ENCODE measurements at regions not wholly inside any gene's neighbourhood (a gene's known extent, or its start where the extent isn't known, plus 50 kb on each side); places are given as distances from the start of the nearest gene placed in this dataset.

DNA sequence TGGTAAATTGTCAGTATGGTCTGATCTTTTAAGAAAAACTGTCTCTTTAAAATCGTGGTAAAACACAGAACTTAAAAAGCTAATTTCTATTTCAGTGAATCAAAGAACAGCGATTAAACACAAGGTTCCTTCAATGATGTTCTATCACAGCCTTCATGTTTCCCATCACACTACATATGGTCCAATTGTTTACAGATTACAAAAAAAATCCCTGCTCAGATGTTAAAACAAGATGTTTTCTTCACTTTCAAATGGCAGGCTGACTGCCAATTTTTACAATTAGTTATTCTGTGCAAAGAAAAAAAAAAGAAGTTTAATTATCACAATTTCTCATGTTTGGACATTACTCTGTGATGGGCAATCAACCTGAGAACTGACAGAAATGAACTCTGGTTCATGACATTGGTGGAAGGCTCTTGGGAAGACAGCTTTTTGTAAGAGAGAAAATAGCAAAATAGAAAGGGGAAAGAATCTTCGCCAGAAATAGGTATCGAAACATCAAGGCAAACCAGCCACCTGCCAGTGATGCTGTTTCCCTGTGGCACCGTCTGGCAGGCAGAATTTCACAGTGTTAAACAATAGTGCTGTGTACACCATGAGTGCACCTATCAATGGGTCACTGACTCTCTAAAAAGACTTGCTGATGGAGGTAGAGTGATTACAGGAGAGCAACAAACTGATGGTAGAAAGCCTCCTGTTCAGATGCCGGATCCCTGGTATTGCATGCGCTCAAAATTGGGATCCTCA lies 1020.0 kb upstream of the ARRDC3 start:
- no peak for DNase-seq (ENCODE audit: low spot score)

DNA sequence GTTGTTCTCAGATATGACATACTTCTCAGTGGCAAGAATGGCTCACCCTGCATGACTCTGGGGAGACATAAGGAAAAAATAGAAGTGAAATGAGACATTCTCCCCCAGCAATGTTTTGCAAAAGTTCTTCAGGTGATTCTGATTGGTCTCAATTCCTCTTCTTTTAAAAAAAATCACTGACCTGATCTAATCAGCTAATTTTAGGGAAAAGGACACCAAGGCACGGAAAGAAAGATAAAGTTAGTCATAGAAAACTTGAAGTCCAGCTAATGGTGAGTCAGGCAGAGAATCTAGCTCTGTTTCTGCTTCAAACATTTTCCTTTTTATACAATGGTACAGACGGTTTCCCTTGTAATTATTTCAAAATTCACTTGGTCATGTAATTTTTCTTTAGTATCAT lies 1018.9 kb upstream of the ARRDC3 start:
- DNase-seq (ENCODE audit: low spot score): no peak

DNA sequence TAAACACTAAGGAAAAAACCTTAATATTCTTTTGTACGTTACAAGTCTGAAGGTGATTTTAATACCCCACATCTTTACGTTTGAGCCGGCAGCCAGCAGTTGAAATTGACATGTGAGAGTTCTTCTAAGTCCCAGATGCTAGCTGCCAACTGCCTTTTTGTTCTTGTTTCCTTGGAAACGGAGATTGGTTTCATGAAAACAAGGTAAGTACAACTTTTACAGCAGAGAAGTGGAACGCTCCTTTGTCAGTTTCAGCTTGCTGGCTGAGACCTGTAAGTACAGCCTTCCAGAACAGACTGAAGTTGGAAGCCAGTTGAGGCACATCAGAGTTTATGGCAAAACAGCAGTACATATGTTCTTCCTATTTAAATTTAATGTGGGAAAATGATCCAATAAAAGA lies 1018.4 kb upstream of the ARRDC3 start:
- no peak for DNase-seq (ENCODE audit: low spot score)

DNA sequence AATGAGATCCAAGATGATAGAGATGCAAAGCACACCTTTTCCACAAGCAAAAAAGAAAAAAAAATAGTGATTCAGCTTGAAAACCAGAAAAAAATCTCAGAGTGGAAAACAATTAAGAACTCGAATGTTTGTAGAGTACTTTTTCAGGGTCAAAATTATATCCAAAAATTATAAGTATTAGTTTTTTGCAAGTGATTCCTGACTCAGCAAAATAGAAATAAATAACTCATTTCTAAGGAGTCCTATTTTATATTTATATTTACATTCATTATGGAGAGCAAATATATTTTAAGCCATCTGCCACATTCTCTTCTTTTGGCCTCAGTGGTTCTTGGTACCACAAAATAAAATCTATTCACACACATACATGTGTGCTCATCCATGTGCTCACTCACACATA lies 1011.8 kb upstream of the ARRDC3 start:
- DNase-seq (ENCODE audit: low spot score): no peak

DNA sequence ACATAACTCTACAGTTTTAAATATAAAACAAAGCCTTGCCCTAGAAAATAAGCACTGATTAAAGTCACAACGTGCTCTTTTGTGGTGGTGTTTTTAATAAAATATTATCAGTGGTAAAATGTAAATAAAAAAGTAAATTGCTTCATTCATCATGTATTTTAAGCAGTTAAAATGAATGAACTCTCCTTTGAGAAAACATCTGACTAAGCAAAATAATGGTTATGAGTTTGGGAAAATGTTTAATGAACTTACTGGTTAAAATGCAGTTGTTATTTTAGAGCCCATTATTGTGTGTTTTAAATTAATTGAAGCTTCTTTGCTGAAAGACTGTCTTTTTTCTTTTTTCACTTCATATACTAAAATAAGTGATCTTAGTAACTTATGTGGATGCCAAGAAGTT lies 1007.5 kb upstream of the ARRDC3 start:
- no peak for DNase-seq (ENCODE audit: low spot score)

DNA sequence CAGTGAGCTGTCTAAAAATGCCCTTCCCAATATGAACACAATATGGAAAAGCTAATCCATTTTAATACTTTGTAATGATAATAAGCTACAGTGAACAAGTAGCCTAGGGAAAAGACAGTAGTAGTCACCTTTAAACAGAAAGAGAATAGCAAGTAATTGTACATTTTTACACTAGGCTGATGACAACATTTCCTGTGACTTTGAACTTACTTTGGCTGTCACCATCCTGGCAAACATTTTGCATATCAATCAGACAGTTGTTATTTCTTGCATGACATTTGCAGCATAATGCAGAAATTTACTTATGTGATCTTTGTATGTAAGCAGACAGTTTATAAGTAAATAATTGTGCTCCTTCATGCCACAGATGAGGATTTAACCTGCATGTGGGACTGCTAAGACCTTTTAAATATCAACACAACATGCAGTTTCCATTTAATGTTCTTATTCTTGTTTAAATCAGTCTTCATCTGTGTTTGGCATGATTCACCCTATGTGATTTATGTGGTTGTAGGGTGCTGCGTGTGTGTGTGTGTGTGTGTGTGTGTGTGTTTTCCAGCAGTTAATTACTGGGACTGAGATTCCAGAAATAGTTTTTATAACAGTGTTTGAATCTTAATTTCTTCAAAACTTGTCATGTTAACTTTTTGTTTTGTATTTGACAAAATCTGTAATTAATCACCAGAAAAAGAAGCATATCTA lies 997.1 kb upstream of the ARRDC3 start:
- DNase-seq (ENCODE audit: low spot score): no peak

DNA sequence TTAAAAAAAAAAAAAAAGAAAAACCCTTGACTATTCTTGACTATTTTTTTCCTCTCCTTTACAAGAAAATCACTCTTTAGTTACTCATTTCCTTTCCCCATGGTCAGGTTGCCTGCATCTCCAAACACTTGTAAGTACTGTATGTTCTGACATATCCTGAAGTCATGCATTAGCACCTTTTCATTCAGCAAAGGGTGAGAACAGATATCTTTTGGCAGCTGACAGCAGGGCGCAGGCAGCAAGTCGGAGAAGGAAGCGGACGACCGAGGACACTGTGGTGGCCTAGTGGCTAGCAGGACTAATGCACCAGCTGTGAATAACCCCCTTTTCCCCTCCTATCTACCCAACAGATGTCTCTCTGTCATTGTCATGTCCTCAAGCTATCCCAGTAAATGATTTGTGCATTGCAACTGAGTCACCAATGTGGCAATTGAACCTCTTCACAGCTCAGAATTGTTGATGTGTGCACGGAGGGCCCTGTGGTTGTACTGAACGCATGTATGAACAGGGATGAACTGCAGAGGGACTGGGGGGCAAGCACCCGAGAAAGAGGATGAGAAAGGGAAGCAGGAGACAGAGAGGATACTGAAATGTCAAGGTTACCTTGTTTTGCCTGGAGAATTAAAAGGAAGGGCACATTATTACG lies 996.0 kb upstream of the ARRDC3 start:
- DNase-seq (ENCODE audit: low spot score): no peak

DNA sequence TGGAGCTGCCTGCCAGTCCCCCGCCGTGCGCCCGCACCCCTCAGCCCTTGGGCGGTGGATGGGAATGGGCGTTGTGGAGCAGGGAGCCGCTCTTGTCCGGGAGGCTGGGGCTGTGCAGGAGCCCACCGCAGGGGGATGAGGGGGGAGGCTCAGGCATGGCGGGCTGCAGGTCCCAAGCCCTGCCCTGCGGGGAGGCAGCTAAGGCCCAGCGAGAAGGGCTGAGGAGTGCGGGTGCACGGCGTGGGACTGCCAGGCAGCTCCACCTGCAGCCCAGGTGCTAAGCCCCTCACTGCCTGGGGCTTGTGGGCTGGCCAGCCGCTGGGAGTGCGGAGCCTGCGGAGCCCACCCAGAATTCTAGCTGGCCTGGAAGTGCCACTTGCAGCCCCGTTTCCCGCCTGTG lies 991.7 kb upstream of the ARRDC3 start:
- no peak for DNase-seq (ENCODE audit: low spot score)

DNA sequence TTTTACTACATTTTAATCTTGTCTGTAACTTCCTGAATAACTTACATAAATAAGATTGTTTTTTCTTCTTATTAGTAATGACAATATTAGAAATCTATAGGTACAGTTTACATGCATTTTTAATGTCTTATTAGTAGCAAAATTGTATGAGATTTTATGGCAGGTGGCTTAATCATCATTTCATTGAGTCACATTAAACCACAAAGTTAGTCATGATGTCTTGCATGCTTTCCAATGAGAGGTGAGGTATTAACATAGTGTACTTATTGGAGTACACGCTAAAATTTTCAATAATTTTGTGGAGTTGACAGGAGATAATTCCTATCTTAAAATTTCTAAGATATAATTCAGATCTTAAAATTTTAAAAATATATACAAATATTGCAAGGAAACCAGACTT lies 989.6 kb upstream of the ARRDC3 start:
- DNase-seq (ENCODE audit: low spot score): no peak

DNA sequence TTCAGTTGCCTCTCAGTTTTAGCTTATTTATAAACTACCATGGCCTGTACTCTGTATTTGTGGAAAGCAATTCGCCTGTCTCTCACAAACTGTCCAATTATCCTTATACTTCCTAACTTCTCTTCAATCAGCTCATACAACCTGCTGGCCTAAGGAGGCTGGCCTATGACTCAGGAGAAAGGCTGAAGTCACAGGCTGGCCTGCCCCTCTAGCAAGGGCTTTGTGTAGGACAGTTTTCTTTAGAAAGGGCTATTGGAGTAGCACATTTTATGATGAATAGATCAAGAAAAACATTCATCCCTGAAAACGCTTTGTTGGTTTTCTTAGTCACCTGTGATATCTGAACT lies 988.7 kb upstream of the ARRDC3 start:
- no peak for DNase-seq (ENCODE audit: low spot score)

DNA sequence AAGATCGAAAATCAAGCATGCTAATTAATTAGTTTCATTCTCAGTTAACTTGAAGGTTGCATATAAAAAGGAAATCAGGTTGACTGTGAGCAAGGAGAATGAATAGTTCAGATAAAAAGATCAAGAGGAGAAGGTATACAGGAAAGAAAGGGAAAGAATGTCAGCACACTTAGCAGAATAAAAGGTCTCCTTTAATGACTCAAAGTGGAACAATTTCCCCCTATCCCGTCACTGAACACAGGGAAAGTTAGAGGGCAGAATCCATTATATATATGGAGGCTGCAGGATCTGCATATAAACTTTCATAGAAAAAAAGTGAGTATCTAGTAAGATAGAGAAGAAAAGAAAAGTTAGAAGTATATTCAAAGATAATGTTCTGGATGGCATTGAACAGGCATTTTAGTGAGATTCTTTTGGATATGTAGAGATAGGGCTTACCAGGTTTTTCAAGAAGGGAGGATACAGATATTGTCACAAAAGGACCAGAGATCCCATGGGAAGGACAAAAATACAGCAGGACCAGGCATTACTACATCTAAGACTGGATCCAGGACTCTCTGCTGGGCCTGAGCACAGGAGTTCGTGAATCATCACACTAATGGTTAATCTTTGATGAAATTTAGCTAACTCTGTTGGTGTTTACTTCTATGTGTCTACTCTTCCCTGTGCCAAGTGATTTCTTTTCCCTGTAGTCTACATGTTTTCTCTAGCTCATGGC lies 988.2 kb upstream of the ARRDC3 start:
- no peak for DNase-seq (ENCODE audit: low spot score)

DNA sequence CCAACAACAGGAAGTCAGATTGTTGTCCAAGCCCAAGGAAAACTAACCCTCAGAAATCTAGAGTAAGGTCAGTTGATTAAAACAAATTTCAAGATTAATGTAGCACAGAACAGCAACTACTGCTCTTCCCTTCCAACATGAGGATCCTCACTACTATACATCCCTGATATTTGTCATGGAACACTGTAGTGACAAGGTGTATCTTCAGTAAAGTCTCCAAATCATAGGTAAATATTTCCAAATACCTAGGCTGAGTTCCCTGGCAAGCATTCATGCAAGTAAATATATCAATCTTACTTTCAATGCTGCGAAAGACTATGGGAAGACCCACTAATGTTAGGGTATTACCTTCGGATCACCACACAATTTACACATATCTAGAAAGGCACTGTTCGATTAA lies 986.9 kb upstream of the ARRDC3 start:
- no peak for DNase-seq (ENCODE audit: low spot score)

DNA sequence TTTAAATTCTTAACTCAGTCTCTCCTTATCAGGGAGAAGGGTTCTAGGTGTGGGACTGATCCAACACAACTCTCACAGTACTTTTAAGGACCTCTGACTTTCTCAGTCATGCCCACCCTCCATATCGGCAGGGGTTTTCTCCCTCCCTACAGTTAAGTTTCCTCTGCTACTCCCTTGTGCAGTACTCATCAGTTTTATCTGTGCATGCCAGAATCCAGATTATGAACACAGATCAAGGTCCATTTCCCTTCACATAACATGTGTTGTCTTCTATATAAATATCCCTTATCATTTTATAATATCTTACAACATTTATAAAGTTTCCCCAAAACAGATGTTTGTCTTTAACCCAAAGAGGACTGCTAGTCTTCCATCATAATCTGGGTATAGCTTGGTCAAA lies 986.5 kb upstream of the ARRDC3 start:
- no peak for DNase-seq (ENCODE audit: low spot score)

DNA sequence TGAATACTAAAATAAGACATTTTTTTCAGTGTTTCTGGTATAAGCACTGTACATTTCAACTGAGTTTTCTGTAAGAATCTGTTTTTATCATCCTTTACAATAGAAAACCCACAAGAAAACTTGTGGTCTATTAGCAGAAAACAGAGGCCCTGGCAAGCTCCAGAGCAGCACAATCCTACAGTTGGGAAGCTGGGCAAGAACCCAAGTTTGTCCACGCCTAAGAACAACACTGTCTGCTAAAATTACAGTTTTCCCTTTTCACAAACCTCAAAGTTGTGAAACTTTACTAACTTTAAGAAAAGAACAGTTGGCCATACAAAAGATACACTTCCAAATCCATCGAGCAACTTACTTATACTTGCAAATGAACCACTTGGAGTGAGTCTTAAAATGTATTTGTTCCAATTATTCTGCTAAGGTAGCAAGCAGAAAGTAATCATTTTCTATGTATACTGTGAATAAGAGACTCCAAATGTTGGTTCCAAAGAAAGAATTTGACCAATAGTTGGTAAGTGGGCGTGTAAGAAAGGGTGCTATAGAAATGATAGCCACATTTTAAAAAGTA lies 982.0 kb upstream of the ARRDC3 start:
- DNase-seq (ENCODE audit: low spot score): no peak

DNA sequence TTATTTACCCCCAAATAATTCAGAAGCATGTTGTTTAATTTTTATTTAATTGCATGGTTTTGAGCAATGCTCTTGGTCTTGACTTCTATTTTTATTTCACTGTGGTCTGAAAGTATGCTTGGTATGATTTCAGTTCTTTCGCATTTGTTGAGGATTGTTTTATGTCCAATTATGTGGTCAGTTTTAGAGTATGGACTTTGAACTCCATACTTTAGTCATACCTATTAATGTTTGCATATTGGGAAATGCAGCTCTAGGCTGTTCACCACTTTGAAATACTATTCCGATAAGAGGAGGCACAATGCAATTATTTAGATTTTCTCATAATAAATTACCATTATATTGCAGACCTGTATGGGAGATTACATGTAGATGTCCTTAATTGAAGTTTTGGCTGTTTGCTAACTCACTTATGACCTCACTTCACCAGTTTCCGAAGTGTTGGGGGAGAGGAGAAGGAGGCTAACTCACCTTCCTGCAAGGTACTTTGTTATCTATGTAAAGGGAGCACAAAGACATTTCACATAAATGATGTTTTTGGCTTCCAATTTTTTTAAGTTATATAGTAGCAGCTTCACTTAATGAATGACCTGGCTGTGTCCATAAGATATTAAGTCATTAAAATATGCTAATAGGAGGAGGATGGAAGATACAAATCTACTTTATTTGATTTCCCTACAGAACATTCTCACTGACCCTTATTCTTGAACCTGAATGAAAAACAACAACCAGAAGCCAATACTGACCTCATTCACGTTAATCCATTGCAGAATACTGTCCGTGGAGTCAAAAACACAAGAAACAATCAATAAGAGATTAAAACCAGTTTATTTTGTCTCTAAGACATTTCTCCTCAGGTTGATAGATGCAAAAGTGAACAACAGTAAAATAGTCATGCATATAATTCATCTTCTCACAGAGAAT lies 970.3 kb upstream of the ARRDC3 start:
- no peak for DNase-seq (ENCODE audit: low spot score)

DNA sequence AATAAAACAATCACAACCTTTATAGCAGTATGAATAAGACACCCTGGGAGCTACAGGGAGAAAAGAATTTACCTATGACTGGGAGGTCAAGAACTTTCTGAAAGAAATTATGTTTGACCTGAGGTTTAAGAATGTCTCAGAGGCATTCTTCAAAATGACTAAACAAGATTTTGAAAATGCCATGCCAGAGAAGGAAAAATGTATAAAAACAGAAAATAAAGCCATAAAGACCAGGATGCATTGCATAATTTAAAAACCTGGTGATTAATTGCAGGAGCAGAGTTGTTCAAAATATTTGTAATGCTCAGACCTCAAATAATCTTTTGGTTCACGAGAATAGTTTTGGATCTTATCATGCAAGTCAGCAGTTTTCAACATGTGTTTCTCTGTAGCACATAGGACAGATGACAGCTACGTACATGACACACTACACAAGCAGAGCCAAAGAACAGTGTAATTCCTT lies 954.7 kb upstream of the ARRDC3 start:
- no peak for DNase-seq (ENCODE audit: low spot score)

DNA sequence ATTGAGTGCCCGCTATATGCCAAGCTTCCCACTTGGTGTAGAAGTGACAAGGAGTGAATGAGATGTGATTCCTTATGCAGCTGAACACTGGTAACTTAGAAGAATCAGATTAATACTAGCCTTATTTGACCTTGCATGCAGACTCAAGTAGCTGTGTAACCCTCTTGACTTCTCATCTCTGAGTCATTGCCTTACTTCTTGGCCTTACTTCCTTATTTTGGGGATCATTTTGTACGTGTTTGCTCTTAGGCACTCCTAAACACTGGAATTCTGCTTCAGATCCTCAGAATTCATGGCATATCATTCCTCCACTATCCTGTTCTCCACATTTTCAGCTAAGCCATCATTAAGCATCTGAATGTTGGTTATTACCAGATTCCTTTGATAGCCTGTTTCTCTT lies 948.9 kb upstream of the ARRDC3 start:
- DNase-seq (ENCODE audit: low spot score): no peak

DNA sequence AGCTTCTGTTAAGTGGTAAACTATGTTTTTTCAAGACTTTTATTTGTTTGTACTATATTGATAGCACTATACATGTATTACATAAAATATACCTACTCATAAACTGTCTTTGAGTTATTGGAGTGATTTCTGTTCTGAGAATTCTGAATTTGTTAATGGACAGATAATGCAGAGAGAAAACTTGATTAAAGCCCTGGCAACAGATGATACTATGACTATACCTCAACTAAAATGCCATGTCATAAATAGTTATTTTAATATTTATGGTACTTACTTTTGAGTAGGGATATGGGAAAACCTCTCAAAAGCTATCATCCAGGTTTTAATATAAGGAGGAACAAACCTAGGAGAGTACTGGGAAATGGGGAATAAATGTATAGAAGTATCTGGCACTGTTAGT lies 947.2 kb upstream of the ARRDC3 start:
- DNase-seq (ENCODE audit: low spot score): no peak

DNA sequence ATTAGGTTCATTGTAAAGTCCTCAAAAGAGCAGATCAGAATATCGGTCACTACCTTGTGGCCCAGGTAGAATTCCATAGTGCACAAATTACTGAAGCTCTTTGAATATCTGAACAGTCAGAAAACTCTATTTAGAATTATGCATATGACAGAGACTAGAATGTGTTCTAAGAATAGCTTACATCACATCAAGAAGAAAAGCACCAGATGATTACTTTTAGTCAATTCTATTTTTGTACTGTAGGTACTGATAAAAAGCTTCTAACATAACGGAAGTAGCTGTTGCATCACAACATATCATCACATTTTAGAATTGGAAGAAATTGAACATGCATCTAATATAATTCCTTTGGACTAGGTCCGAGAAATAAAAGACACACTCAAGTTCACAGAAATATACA lies 946.6 kb upstream of the ARRDC3 start:
- no peak for DNase-seq (ENCODE audit: low spot score)

DNA sequence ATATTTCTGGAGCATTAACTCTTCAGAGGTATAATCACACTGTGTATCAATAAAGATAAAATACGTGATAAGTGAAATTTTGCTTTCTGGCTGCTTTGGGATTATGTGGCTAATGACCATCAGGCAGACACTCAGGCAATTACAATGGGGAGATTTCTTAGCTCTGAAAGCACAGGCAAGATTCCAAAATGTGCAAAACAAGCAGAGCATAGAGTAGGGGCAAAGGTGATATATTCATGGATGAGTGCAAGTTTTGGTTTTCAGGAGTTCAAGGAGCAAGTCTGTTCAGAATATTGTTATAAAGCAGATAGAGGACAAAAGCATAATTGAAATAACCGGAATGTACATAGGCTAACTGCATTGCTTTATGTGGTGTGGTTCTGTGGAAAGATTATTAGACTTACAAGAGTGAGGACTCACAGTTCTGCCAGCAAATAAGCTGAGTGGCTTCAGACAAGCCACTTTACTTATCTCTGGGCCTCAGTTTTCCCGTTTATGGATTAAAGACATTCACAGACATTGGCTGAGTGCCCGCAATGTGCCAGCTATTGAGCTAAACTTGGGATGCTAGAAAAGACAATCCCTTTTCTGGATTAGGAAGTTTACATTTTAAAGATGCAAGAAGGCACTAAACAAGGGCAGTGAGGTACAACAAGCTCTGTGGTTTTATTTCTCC lies 945.6 kb upstream of the ARRDC3 start:
- no peak for DNase-seq (ENCODE audit: low spot score)

DNA sequence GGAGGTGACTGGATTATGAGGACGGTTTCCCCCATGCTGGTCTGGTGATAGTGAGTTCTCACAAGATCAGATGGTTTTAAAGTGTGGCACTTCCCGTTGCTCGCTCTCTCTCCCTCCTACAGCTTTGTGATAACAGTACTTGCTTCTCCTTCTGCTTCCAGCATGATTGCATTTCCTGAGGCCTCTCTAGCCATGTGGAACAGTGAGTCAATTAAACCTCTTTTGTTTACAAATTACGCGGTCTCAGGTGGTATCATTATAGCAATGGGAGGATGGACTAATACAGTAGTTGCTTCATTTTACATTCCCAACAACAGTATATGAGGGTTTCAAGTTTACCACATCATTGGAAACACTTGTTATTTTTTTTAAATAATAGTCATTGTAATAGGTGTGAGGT lies 937.3 kb upstream of the ARRDC3 start:
- no peak for DNase-seq (ENCODE audit: low spot score)
